CD4-positive, CD25-positive, alpha-beta regulatory T cell (primary cell): ENCODE measurements at regions not wholly inside any gene's neighbourhood (a gene's known extent, or its start where the extent isn't known, plus 50 kb on each side); places are given as distances from the start of the nearest gene placed in this dataset.
A peak's percentile ranks its signal among the peaks of the same experiment; 100 is the strongest.
"Not testable (repeated sequence)": the region's sequence is repeated elsewhere in the genome, so short reads cannot be mapped to it uniquely, and the experiment has no call there.

Experiments used
- ATAC-seq, 2 donors: fragments of 150-1000 bp; cut with Tn5 transposase; one replicate each; pipeline ENCODE4 v1.10.0; 2021; ENCODE audit warnings: low read depth in 2 of 2, moderate number of reproducible peaks in 2 of 2, moderate library complexity in 1 of 2
- DNase-seq, 3 donors: peaks; one replicate each; pipeline versions ENCODE4 v3.0.0 to v3.0.0-alpha.2; 2012 to 2022; ENCODE audit warnings: mixed read lengths in 1 of 3
- H3K27ac ChIP-seq: one replicate; pipeline ENCODE4 v1.7.0; 2013; ENCODE audit warnings: mild to moderate bottlenecking, low read length; ENCODE audit not compliant: insufficient read depth, poor library complexity, severe bottlenecking
- H3K27me3 ChIP-seq: one replicate; pipeline ENCODE4 v1.7.0; 2013; ENCODE audit warnings: low read length; ENCODE audit not compliant: control insufficient read depth, insufficient read depth
- H3K36me3 ChIP-seq: one replicate; pipeline ENCODE4 v1.7.0; 2013; ENCODE audit warnings: mild to moderate bottlenecking, low read length, moderate library complexity; ENCODE audit not compliant: control insufficient read depth, insufficient read depth
- H3K4me1 ChIP-seq: 2 replicates; pipeline ENCODE4 v1.7.0; 2013; ENCODE audit warnings: mild to moderate bottlenecking, low read length; ENCODE audit not compliant: insufficient read depth, control insufficient read depth, poor library complexity, severe bottlenecking
- H3K4me3 ChIP-seq: one replicate; pipeline ENCODE4 v1.7.0; 2013; ENCODE audit warnings: low read depth, mild to moderate bottlenecking, low read length, moderate library complexity
- H3K9me3 ChIP-seq, 2 experiments: 1 replicate in 1 of 2; 2 replicates in 1 of 2; pipeline ENCODE4 v1.7.0; 2013; ENCODE audit warnings: low read length in 2 of 2, mild to moderate bottlenecking in 1 of 2, moderate library complexity in 1 of 2; ENCODE audit not compliant: control insufficient read depth in 2 of 2
- H3K27ac Mint-ChIP-seq, 3 donors: one replicate each; pipeline ENCODE4 v1.8.0; 2020 to 2022; ENCODE audit warnings: mild to moderate bottlenecking in 3 of 3, mixed read lengths in 3 of 3, moderate library complexity in 2 of 3
- H3K27me3 Mint-ChIP-seq: one replicate; pipeline ENCODE4 v1.8.0; 2022; ENCODE audit warnings: mild to moderate bottlenecking, mixed read lengths
- H3K36me3 Mint-ChIP-seq: one replicate; pipeline ENCODE4 v1.8.0; 2020; ENCODE audit warnings: mixed read lengths
- H3K4me1 Mint-ChIP-seq, 4 donors: one replicate each; pipeline ENCODE4 v1.8.0; 2020 to 2022; ENCODE audit warnings: mixed read lengths in 4 of 4, mild to moderate bottlenecking in 1 of 4
- H3K4me3 Mint-ChIP-seq, 4 donors: one replicate each; pipeline ENCODE4 v1.8.0; 2020 to 2022; ENCODE audit warnings: mild to moderate bottlenecking in 4 of 4, mixed read lengths in 4 of 4, moderate library complexity in 3 of 4
- H3K9me3 Mint-ChIP-seq, 7 donors: one replicate each; pipeline ENCODE4 v1.8.0; 2020 to 2022; ENCODE audit warnings: mixed read lengths in 7 of 7, mild to moderate bottlenecking in 3 of 7, moderate library complexity in 2 of 7

DNA sequence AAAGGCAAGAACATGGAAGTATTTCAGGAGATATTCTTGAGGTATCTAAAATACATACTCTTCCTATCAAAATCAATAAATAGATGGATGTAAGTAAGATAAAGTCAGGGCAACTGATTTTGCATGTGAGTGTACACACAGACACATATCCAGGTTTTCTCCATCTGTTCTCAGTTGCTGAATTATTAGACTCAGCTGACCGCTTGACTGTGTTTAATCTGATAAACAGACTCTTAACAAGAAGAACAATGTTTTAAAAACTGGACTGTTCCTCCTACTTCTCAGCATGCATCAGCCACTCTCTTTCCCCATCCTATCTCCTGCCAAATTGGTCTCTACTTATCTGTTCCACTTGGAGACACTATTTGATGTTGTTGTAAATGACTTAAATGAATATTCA lies 73.5 kb downstream of the GOLGA8G start:
- no peaks in the 10 kb centered on the region for H3K9me3 ChIP-seq
- Mint-ChIP-seq H3K9me3 (no peaks in the 10 kb centered on the region), H3K27ac (no peak overlapping the region), H3K27me3 (peaks cover 26% of the 10 kb centered on the region), H3K4me1 (peaks cover 0 to 4% (median 0%) of the 10 kb centered on the region in 4 donors), H3K36me3 (no peaks in the 10 kb centered on the region), H3K4me3 (no peak overlapping the region)
- H3K4me3 ChIP-seq, result no peak overlapping the region
- H3K27ac ChIP-seq, result no peak overlapping the region
- H3K4me1 ChIP-seq, result no peaks in the 10 kb centered on the region
- no peak for DNase-seq
- H3K27me3 ChIP-seq, result no peaks in the 10 kb centered on the region
- no peak for ATAC-seq
- H3K36me3 ChIP-seq, result no peaks in the 10 kb centered on the region

DNA sequence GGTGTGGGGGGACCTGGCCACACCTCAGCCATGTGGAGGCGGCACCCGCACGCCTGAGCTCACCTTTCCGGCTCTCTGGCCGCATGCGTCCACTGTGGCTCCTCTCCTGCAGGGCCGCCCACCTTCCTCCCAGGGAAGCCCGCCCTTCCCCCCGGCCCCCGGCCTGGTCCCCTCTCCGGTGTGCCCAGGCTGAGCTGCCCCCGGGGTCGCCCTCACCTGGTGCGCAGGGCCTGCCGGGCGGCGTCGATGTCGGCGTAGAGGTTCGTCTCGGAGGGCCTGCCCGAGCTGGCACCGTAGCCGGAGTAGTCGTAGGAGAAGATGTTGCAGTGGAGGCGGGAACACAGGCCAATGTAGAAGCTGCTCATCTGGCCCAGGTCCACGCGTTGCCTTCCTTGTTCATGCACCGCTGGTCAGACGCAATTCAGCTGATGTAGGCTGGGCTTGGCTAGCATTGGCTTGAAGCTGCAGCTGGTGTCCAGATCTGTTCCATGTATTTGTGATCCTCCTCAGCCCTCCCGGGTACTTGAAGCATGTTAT lies 75.3 kb downstream of the GOLGA8G start:
- H3K9me3 ChIP-seq, H3K27ac ChIP-seq, H3K9me3 Mint-ChIP-seq, H3K27ac Mint-ChIP-seq, H3K36me3 ChIP-seq, H3K27me3 ChIP-seq, H3K36me3 Mint-ChIP-seq, ATAC-seq, H3K4me3 ChIP-seq, H3K4me1 Mint-ChIP-seq, H3K4me1 ChIP-seq, DNase-seq: not testable (repeated sequence)
- peak overlapping the region in 1 of 4 donors; percentile 69 for H3K4me3 Mint-ChIP-seq
- peaks cover 26% of the 10 kb centered on the region for H3K27me3 Mint-ChIP-seq

DNA sequence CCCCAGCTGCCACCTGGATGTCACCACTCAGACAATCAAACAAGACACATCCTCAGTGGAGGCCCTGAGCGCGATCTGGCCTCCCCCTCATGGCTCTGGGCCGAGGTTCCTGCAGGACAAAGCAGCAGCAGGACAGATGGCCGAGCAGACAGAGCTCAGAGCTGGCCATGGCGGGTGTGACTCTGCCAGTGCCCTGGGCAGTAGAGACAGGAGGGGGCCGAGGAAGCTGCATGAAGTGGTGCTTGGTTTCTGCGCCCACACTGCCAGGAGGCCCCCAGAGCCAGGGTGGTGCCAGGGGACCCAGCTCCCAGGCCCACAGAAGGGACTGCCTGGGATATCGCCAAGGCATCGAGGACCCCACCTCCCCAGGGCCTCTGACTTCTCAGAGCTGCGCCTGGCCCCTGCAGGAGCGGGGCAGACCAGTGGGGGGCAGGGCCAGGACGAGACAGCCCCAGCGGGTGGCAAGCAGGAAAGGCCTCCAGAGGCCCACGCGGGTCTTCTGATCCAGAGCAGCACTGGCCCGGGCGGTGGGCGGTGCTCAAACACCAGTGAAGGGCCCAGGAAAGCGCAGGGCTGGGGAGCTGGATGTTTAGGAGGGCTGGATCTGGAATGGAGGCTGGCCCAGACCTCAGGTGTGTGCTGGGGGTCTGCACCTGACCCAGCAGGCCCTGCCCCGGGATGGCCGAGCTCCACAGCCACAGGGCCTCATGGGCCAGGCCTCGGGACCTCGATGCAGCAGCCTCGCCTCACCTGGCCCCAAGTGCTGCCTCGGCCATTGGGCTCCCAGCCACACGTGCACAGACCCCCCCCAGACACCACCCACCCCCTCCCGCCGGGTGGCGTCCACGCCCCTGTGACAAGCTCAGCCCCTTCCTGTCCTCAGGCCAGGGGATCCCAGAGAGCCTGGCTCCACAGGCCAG lies 76.0 kb downstream of the GOLGA8G start:
- no peak overlapping the region for H3K27ac Mint-ChIP-seq

DNA sequence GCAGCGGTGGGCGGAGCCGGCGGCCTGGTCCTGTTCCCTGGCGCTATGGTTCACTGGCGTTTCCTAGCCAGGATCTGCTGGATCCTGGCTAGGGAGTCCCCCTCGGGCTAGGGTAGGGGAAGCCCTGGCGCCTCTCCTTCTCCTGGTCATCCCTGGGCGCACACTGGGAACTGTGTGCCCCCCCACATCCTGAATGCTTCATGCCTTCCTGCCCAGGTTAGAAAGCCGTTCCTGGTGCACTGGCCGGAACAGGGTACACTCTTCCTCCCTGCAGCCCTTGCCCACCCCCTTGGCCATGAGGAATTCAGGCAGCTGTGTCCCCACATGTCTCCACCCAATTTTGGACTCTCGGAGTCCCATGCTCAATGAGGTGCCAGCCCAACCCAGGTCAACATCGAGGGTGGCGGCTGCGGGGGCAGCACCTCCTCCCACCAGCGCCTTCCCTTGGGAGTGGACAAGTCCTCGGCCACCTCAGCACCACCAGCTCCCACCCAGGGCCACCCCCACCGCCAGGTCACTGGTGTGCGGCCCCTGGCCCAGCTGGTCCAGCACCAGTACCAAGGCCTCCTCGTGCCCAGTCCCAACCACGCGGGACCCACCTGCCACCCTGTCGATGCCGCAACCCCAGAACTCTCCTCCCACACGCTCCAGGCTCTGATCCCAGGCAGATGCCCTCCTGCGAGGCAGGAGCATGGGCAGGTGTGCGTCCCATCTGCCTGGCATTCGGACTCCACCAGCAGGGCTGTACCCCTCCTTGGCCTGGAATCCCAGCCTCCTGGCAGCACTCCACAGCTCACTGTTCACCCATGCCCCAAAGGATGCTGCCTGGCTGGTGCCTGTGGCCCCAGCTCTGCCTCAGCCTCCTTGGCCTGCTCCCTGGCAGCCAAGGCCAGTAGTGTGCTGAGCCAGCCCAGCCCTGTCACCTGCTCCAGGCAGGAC lies 77.0 kb downstream of the GOLGA8G start:
- not testable (repeated sequence) for H3K9me3 Mint-ChIP-seq, H3K36me3 Mint-ChIP-seq, H3K27ac Mint-ChIP-seq, H3K4me3 Mint-ChIP-seq, H3K27me3 ChIP-seq, H3K9me3 ChIP-seq, H3K4me1 Mint-ChIP-seq, H3K36me3 ChIP-seq, H3K4me3 ChIP-seq, ATAC-seq, H3K27ac ChIP-seq, H3K4me1 ChIP-seq
- peak in 1 of 3 donors; percentile 1 for DNase-seq
- H3K27me3 Mint-ChIP-seq, result peaks cover 26% of the 10 kb centered on the region

More for the DNA sequence above, 76.0 kb downstream of the GOLGA8G start:
- Mint-ChIP-seq H3K27me3 (peaks cover 26% of the 10 kb centered on the region), H3K4me3 (no peak overlapping the region), H3K9me3 (no peaks in the 10 kb centered on the region), H3K4me1 (peaks cover 0 to 4% (median 0%) of the 10 kb centered on the region in 4 donors), H3K36me3 (no peaks in the 10 kb centered on the region)
- DNase-seq, result peak in 1 of 3 donors; percentile 1
- no peak for ATAC-seq
- Histone ChIP-seq H3K4me1 (no peaks in the 10 kb centered on the region), H3K27me3 (no peaks in the 10 kb centered on the region), H3K9me3 (no peaks in the 10 kb centered on the region), H3K27ac (no peak overlapping the region), H3K36me3 (no peaks in the 10 kb centered on the region), H3K4me3 (no peak overlapping the region)

DNA sequence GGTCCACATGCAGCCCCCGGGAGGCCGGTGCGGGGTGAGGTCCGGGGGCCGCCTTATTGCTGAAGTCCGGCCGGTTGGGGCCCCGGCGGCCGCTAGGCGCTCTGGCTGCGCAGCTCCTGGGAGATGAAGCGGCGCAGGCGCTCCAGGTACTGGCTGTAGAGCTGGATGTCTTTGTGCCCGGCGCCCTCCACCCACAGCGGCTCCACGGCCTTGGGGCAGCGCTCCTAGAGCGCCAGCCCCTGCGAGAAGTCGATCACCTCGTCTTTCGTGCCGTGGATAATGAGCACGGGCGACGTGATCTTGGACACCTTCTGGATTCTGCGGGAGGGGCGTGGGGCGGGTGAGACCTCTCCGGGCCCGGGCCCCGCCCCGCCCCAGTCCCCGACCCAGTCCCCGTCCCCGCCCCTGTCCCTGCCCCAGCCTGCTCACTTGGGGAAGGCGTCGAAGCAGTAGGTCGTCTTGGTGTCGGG lies 76.3 kb downstream of the GOLGA8F start:
- not testable (repeated sequence) for DNase-seq

More for the DNA sequence above, 76.3 kb downstream of the GOLGA8F start:
- not testable (repeated sequence) for H3K9me3 ChIP-seq, ATAC-seq, H3K36me3 Mint-ChIP-seq, H3K4me3 ChIP-seq, H3K4me1 Mint-ChIP-seq, H3K4me3 Mint-ChIP-seq, H3K9me3 Mint-ChIP-seq, H3K36me3 ChIP-seq, H3K27me3 ChIP-seq, H3K27ac Mint-ChIP-seq, H3K4me1 ChIP-seq, H3K27ac ChIP-seq
- peaks cover 26% of the 10 kb centered on the region for H3K27me3 Mint-ChIP-seq
